MM.1S (cell line): ENCODE measurements at regions not wholly inside any gene's neighbourhood (a gene's known extent, or its start where the extent isn't known, plus 50 kb on each side); places are given as distances from the start of the nearest gene placed in this dataset.

Experiments
- DNase-seq: peaks from one replicate; pipeline ENCODE4 v3.0.0-alpha.2; 2015
- H2AFZ ChIP-seq: fragments of 300-600 bp; sonication (generic); 2 replicates; pipeline ENCODE4 v1.6.0; 2016; ENCODE audit warnings: antibody characterized with exemption, low read length
- H3F3A ChIP-seq: fragments of 300-600 bp; sonication (generic); 2 replicates; pipeline ENCODE4 v1.6.1; 2016; ENCODE audit warnings: mild to moderate bottlenecking, antibody characterized with exemption, low read length, moderate library complexity, mixed read lengths; ENCODE audit not compliant: insufficient read depth
- H3K27ac ChIP-seq: fragments of 300-600 bp; sonication (generic); 2 replicates; pipeline ENCODE4 v1.5.1; 2016; ENCODE audit warnings: mild to moderate bottlenecking, low read length
- H3K27me3 ChIP-seq: fragments of 300-600 bp; sonication (generic); replicated peaks from 2 replicates; pipeline ENCODE4 v1.6.0; 2016; ENCODE audit warnings: low read length; ENCODE audit not compliant: insufficient read depth
- H3K36me3 ChIP-seq: fragments of 300-600 bp; sonication (generic); replicated peaks from 2 replicates; pipeline ENCODE4 v1.6.1; 2016; ENCODE audit warnings: mild to moderate bottlenecking, low read length, mixed read lengths; ENCODE audit not compliant: insufficient read depth
- H3K4me1 ChIP-seq: fragments of 300-600 bp; sonication (generic); 2 replicates; pipeline ENCODE4 v1.6.1; 2016; ENCODE audit warnings: low read length, mixed read lengths
- H3K4me2 ChIP-seq: fragments of 300-600 bp; sonication (generic); 2 replicates; pipeline ENCODE4 v1.6.0; 2016; ENCODE audit warnings: low read depth, low read length
- H3K4me3 ChIP-seq: fragments of 300-600 bp; sonication (generic); 2 replicates; pipeline ENCODE4 v1.5.1; 2016; ENCODE audit warnings: low read length, mixed read lengths
- H3K79me2 ChIP-seq: fragments of 300-600 bp; sonication (generic); 2 replicates; pipeline ENCODE4 v1.6.1; 2016; ENCODE audit warnings: mixed run types, low read length, mixed read lengths
- H3K9ac ChIP-seq: fragments of 300-600 bp; sonication (generic); 2 replicates; pipeline ENCODE4 v1.6.1; 2016; ENCODE audit warnings: low read length, mixed read lengths
- H3K9me2 ChIP-seq: fragments of 300-600 bp; sonication (generic); replicated peaks from 2 replicates; pipeline ENCODE4 v1.6.1; 2016; ENCODE audit warnings: mild to moderate bottlenecking, low read length, mixed read lengths; ENCODE audit not compliant: insufficient read depth
- H3K9me3 ChIP-seq: fragments of 300-600 bp; sonication (generic); replicated peaks from 2 replicates; pipeline ENCODE4 v1.6.1; 2016; ENCODE audit warnings: mild to moderate bottlenecking, low read length, mixed read lengths; ENCODE audit not compliant: insufficient read depth
- H4K20me1 ChIP-seq: fragments of 300-600 bp; sonication (generic); 2 replicates; pipeline ENCODE4 v1.6.1; 2016; ENCODE audit warnings: mild to moderate bottlenecking, low read length, moderate library complexity, mixed read lengths; ENCODE audit not compliant: insufficient read depth
- CTCF ChIP-seq: fragments of 300-600 bp; sonication (generic); IDR thresholded peaks from 2 replicates; pipeline ENCODE4 v1.5.1; 2016; ENCODE audit warnings: antibody characterized with exemption, low read length, mixed read lengths
- EZH2 ChIP-seq: fragments of 300-600 bp; sonication (generic); optimal IDR thresholded peaks from 2 replicates; pipeline ENCODE3; 2017; ENCODE audit warnings: low read depth, mild to moderate bottlenecking, antibody characterized with exemption, low read length, mixed read lengths
- EZH2phosphoT487 ChIP-seq: fragments of 300-600 bp; sonication (generic); IDR thresholded peaks from 2 replicates; pipeline ENCODE4 v1.6.1; 2018; ENCODE audit warnings: antibody characterized with exemption, low read length

DNA sequence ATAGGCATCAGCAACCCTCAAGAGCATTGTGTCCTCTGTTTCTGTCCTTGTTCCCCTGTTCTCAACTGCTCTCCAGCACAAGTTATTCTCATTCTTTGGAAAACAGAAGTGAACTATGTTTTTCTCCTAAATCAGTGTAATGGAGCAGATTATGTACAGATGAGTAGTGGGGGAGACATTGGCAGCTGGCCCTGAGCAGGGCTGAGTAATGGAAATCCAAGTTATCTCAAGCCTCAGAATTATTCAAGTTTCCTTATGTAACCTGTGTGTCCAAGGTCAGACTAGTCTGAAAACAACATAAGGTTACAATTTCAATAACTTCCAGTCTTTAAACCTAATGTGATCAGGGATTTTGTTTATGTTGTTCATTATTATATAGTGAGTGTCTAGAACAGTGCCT is 116.1 kb upstream of the FUT8 start:
- Histone ChIP-seq H3K27ac (no peak overlapping the region), H3K27me3 (no peaks in the 10 kb centered on the region), H3K9ac (no peak overlapping the region), H3K4me3 (no peak overlapping the region), H4K20me1 (no peaks in the 10 kb centered on the region), H3K79me2 (no peaks in the 10 kb centered on the region), H3K36me3 (no peaks in the 10 kb centered on the region), H3F3A (no peaks in the 10 kb centered on the region), H2AFZ (no peak overlapping the region), H3K4me1 (peaks cover 5% of the 10 kb centered on the region; the same call in 1 of the 2 replicates), H3K9me3 (no peaks in the 10 kb centered on the region), H3K4me2 (no peak overlapping the region), H3K9me2 (no peaks in the 10 kb centered on the region)
- DNase-seq, result no peak
- TF ChIP-seq EZH2phosphoT487 (no peak), CTCF (no peak), EZH2 (no peak)

- no peaks in the 10 kb centered on the region for H3K27me3 ChIP-seq
- no peak overlapping the region for H3K27ac ChIP-seq
- no peak for DNase-seq
- H3K4me3 ChIP-seq, result no peak overlapping the region
- no peaks in the 10 kb centered on the region for H3K36me3 ChIP-seq
- peaks cover 5% of the 10 kb centered on the region; the same call in 1 of the 2 replicates for H3K4me1 ChIP-seq
- no peaks in the 10 kb centered on the region for H3F3A ChIP-seq
- H3K79me2 ChIP-seq, result no peaks in the 10 kb centered on the region
- TF ChIP-seq CTCF (no peak), EZH2phosphoT487 (no peak), EZH2 (no peak)
- H3K9me3 ChIP-seq, result no peaks in the 10 kb centered on the region
- no peak overlapping the region for H2AFZ ChIP-seq
- no peak overlapping the region for H3K4me2 ChIP-seq
- no peaks in the 10 kb centered on the region for H3K9me2 ChIP-seq
- no peaks in the 10 kb centered on the region for H4K20me1 ChIP-seq
- no peak overlapping the region for H3K9ac ChIP-seq
Observed at GRCh38 chr14:65296876-65297275, 115.7 kb upstream of the FUT8 start.

- Histone ChIP-seq H3K4me1 (peaks cover 5% of the 10 kb centered on the region; the same call in 1 of the 2 replicates), H2AFZ (no peak overlapping the region), H3K4me2 (no peak overlapping the region), H3K9me3 (no peaks in the 10 kb centered on the region), H3K9me2 (no peaks in the 10 kb centered on the region), H3K36me3 (no peaks in the 10 kb centered on the region), H3K27me3 (no peaks in the 10 kb centered on the region), H4K20me1 (no peaks in the 10 kb centered on the region), H3K79me2 (no peaks in the 10 kb centered on the region), H3K4me3 (no peak overlapping the region), H3F3A (no peaks in the 10 kb centered on the region), H3K27ac (no peak overlapping the region), H3K9ac (no peak overlapping the region)
- DNase-seq, result no peak
- no peak for TF ChIP-seq CTCF
- no peak for TF ChIP-seq EZH2phosphoT487
- TF ChIP-seq EZH2, result no peak
Observed at GRCh38 chr14:65297744-65298143, 114.8 kb upstream of the FUT8 start.

DNA sequence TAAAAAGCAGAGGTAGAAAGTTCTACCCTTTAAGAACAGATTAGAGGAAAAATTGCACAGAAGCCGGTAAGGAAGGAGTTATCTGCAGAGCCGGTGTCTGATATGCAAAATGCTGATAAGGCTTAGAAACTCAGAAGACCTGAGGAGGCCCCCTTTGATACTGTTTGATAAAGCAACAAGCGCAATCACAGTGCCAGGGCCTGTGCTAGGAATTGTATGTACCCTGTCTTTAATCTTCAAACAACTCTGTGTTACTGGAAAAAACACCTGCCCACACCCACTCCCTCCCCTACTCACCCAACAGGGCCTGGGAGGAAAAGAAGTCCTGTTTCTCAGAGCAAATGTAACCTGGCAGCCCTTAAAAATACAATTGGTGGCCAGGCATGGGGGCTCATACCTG is 112.7 kb upstream of the FUT8 start:
- no peaks in the 10 kb centered on the region for H3F3A ChIP-seq
- H3K4me1 ChIP-seq, result peaks cover 5% of the 10 kb centered on the region; the same call in 1 of the 2 replicates
- no peaks in the 10 kb centered on the region for H4K20me1 ChIP-seq
- H3K27me3 ChIP-seq, result no peaks in the 10 kb centered on the region
- DNase-seq, result no peak
- no peaks in the 10 kb centered on the region for H3K79me2 ChIP-seq
- H3K9me3 ChIP-seq, result no peaks in the 10 kb centered on the region
- H3K9me2 ChIP-seq, result no peaks in the 10 kb centered on the region
- TF ChIP-seq EZH2phosphoT487 (no peak), EZH2 (no peak), CTCF (no peak)
- H3K4me3 ChIP-seq, result no peak overlapping the region
- no peaks in the 10 kb centered on the region for H3K36me3 ChIP-seq
- no peak overlapping the region for H3K4me2 ChIP-seq
- H3K9ac ChIP-seq, result no peak overlapping the region
- H2AFZ ChIP-seq, result no peak overlapping the region
- no peak overlapping the region for H3K27ac ChIP-seq
